GM12878 (cell line): ENCODE measurements at regions not wholly inside any gene's neighbourhood (a gene's known extent, or its start where the extent isn't known, plus 50 kb on each side); places are given as distances from the start of the nearest gene placed in this dataset.

ENCODE experiments used
- ATAC-seq: fragments of 200-7000 bp; cut with Tn5 transposase; 3 replicates; pipeline ENCODE4 v1.9.1; 2020; ENCODE audit warnings: mild to moderate bottlenecking, moderate library complexity
- BruUV-seq: library from RNA; stranded (reverse); fragments of 400-500 nt; replicated peaks from 2 replicates; lab custom pipeline; 2021; lab: Mats Ljungman, UMichigan
- CTCF ChIA-PET: fragments of 300-600 bp; sonication (Branson Sonifier 250); formaldehyde crosslinking; extraction: SDS; loops from one replicate; lab custom pipeline; 2021; ENCODE audit warnings: inconsistent platforms; lab: Yijun Ruan, JAX
- POLR2A ChIA-PET: fragments of 350-600 bp; formaldehyde crosslinking; extraction: SDS; loops from one replicate; lab custom pipeline; 2021; ENCODE audit warnings: inconsistent platforms; lab: Charles Lee
- RAD21 ChIA-PET: fragments of 300-600 bp; sonication (Branson Sonifier 250); formaldehyde crosslinking; loops from one replicate; lab custom pipeline; 2023; ENCODE audit warnings: antibody characterized with exemption; ENCODE audit not compliant: unreplicated experiment; lab: Charles Lee
- SMC1A ChIA-PET: fragments of 300-600 bp; sonication (Branson Sonifier 250); formaldehyde crosslinking; loops from one replicate; lab custom pipeline; 2023; ENCODE audit not compliant: unreplicated experiment, uncharacterized antibody; lab: Charles Lee
- DNase-seq: peaks from one replicate; pipeline ENCODE4 v3.0.0-alpha.2; 2011; ENCODE audit warnings: low read depth, low spot score
- FAIRE-seq: peaks from 3 replicates; lab custom pipeline; 2011; peaks lifted over from hg19 to GRCh38; lab: Jason Lieb, UNC
- H2AFZ ChIP-seq: 2 replicates; pipeline ENCODE4 v1.6.0; 2011; ENCODE audit warnings: low read depth, low read length, control low read depth; ENCODE audit not compliant: control insufficient read depth
- H3K27ac ChIP-seq: 2 replicates; pipeline ENCODE4 v1.5.1; 2011; ENCODE audit warnings: control low read depth; ENCODE audit not compliant: control insufficient read depth, insufficient read depth
- H3K27me3 ChIP-seq, 2 experiments: replicated peaks in 1 of 2; 2 replicates each; pipeline versions ENCODE4 v1.6.0 to v1.6.1; 2011; ENCODE audit warnings: low read length in 1 of 2; ENCODE audit not compliant: control insufficient read depth in 2 of 2, insufficient read depth in 2 of 2
- H3K36me3 ChIP-seq, 2 experiments: 2 replicates each; pipeline ENCODE4 v1.5.1; 2011; ENCODE audit warnings: low read length in 1 of 2; ENCODE audit not compliant: control insufficient read depth in 2 of 2, insufficient read depth in 2 of 2
- H3K4me1 ChIP-seq: 2 replicates; pipeline ENCODE4 v1.6.1; 2011; ENCODE audit warnings: mild to moderate bottlenecking, low read length, moderate library complexity, mixed read lengths; ENCODE audit not compliant: control insufficient read depth, insufficient read depth
- H3K4me2 ChIP-seq: 2 replicates; pipeline ENCODE4 v1.6.0; 2011; ENCODE audit warnings: control low read depth; ENCODE audit not compliant: control insufficient read depth, insufficient read depth
- H3K4me3 ChIP-seq: fragments of 200-600 bp; sonication (generic); 2 replicates; pipeline ENCODE4 v1.5.1; 2016
- H3K79me2 ChIP-seq: 2 replicates; pipeline ENCODE4 v1.6.0; 2011; ENCODE audit warnings: low read length; ENCODE audit not compliant: control insufficient read depth, insufficient read depth
- H3K9ac ChIP-seq: 2 replicates; pipeline ENCODE4 v1.8.0; 2011; ENCODE audit warnings: low read length, control low read depth, mixed read lengths; ENCODE audit not compliant: control insufficient read depth, insufficient read depth
- H3K9me3 ChIP-seq: replicated peaks from 3 replicates; pipeline ENCODE4 v1.5.1; 2011; ENCODE audit warnings: mild to moderate bottlenecking, low read length; ENCODE audit not compliant: control insufficient read depth, insufficient read depth
- H4K20me1 ChIP-seq: 2 replicates; pipeline ENCODE4 v1.6.0; 2011; ENCODE audit not compliant: control insufficient read depth, insufficient read depth
- RUNX3 ChIP-seq: IDR thresholded peaks from 2 replicates; pipeline ENCODE4 v1.6.1; 2012; ENCODE audit warnings: low read length, inconsistent platforms
- WGBS: methylation state at CpG from one replicate; pipeline ENCODE4 v1.1.6; 2016; ENCODE audit warnings: low lambda C conversion rate; ENCODE audit not compliant: insufficient replicate concordance, insufficient coverage; ENCODE audit errors: missing lambda C conversion rate; 5-methylcytosine and 5-hydroxymethylcytosine counted together
- in situ Hi-C: fragments of 300-500 bp; cut with MboI; formaldehyde crosslinking; loops from 9 replicates; pipeline ENCODE4 v1.14.3; 2018; ENCODE audit warnings: mixed read lengths
- intact Hi-C: fragments of 100-400 bp; cut with micrococcal nuclease; formaldehyde crosslinking; loops from one replicate; pipeline ENCODE4 v1.14.2; 2022; ENCODE audit not compliant: unreplicated experiment
- TF ChIP-seq, protein P1 (sequence below): IDR thresholded peaks from 2 replicates; pipeline ENCODE4 v1.6.1; 2012; ENCODE audit warnings: low read depth, low read length, improper control_type of control experiment
- TF ChIP-seq, protein P2 (sequence below), 3 experiments: IDR thresholded peaks in 2 of 3; conservative IDR thresholded peaks in 1 of 3; 2 replicates each; pipeline ENCODE4 v1.5.1; 2011; ENCODE audit warnings: low read depth in 3 of 3, low read length in 3 of 3, mild to moderate bottlenecking in 3 of 3, control low read depth in 2 of 3, moderate library complexity in 2 of 3, inconsistent platforms in 1 of 3, mixed read lengths in 1 of 3; ENCODE audit not compliant: control insufficient read depth in 2 of 3, insufficient read depth in 1 of 3; ENCODE audit errors: extremely low read depth in 1 of 3
- TF ChIP-seq, protein P3 (sequence below): fragments of 450-650 bp; conservative IDR thresholded peaks from 2 replicates; pipeline ENCODE4 v1.6.1; 2017; ENCODE audit warnings: mild to moderate bottlenecking, moderate library complexity
- TF ChIP-seq, protein P4 (sequence below): IDR thresholded peaks from 2 replicates; pipeline ENCODE4 v1.6.1; 2012; ENCODE audit warnings: improper control_type of control experiment, low read depth, low read length; ENCODE audit not compliant: insufficient replicate concordance

- TF ChIP-seq, protein P1, sequence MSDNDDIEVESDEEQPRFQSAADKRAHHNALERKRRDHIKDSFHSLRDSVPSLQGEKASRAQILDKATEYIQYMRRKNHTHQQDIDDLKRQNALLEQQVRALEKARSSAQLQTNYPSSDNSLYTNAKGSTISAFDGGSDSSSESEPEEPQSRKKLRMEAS, result no peak
Observed at GRCh38 chr12:132390287-132391076, 61.1 kb upstream of the GALNT9 start (continued).

GRCh38 chr12:132389526-132390286 is 60.3 kb upstream of the GALNT9 start:
- TF ChIP-seq, protein P2, sequence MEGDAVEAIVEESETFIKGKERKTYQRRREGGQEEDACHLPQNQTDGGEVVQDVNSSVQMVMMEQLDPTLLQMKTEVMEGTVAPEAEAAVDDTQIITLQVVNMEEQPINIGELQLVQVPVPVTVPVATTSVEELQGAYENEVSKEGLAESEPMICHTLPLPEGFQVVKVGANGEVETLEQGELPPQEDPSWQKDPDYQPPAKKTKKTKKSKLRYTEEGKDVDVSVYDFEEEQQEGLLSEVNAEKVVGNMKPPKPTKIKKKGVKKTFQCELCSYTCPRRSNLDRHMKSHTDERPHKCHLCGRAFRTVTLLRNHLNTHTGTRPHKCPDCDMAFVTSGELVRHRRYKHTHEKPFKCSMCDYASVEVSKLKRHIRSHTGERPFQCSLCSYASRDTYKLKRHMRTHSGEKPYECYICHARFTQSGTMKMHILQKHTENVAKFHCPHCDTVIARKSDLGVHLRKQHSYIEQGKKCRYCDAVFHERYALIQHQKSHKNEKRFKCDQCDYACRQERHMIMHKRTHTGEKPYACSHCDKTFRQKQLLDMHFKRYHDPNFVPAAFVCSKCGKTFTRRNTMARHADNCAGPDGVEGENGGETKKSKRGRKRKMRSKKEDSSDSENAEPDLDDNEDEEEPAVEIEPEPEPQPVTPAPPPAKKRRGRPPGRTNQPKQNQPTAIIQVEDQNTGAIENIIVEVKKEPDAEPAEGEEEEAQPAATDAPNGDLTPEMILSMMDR (IDR thresholded peaks at IDR 0.05 in 2 of 3, conservative IDR thresholded peaks at IDR 0.05 in 1 of 3; ENCODE audit: control insufficient read depth in 2 of 3, extremely low read depth in 1 of 3, insufficient read depth in 1 of 3, low read depth in 3 of 3, low read length in 3 of 3), result no peak
- TF ChIP-seq, protein P3, sequence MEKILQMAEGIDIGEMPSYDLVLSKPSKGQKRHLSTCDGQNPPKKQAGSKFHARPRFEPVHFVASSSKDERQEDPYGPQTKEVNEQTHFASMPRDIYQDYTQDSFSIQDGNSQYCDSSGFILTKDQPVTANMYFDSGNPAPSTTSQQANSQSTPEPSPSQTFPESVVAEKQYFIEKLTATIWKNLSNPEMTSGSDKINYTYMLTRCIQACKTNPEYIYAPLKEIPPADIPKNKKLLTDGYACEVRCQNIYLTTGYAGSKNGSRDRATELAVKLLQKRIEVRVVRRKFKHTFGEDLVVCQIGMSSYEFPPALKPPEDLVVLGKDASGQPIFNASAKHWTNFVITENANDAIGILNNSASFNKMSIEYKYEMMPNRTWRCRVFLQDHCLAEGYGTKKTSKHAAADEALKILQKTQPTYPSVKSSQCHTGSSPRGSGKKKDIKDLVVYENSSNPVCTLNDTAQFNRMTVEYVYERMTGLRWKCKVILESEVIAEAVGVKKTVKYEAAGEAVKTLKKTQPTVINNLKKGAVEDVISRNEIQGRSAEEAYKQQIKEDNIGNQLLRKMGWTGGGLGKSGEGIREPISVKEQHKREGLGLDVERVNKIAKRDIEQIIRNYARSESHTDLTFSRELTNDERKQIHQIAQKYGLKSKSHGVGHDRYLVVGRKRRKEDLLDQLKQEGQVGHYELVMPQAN, result no peak
- TF ChIP-seq, protein P4, sequence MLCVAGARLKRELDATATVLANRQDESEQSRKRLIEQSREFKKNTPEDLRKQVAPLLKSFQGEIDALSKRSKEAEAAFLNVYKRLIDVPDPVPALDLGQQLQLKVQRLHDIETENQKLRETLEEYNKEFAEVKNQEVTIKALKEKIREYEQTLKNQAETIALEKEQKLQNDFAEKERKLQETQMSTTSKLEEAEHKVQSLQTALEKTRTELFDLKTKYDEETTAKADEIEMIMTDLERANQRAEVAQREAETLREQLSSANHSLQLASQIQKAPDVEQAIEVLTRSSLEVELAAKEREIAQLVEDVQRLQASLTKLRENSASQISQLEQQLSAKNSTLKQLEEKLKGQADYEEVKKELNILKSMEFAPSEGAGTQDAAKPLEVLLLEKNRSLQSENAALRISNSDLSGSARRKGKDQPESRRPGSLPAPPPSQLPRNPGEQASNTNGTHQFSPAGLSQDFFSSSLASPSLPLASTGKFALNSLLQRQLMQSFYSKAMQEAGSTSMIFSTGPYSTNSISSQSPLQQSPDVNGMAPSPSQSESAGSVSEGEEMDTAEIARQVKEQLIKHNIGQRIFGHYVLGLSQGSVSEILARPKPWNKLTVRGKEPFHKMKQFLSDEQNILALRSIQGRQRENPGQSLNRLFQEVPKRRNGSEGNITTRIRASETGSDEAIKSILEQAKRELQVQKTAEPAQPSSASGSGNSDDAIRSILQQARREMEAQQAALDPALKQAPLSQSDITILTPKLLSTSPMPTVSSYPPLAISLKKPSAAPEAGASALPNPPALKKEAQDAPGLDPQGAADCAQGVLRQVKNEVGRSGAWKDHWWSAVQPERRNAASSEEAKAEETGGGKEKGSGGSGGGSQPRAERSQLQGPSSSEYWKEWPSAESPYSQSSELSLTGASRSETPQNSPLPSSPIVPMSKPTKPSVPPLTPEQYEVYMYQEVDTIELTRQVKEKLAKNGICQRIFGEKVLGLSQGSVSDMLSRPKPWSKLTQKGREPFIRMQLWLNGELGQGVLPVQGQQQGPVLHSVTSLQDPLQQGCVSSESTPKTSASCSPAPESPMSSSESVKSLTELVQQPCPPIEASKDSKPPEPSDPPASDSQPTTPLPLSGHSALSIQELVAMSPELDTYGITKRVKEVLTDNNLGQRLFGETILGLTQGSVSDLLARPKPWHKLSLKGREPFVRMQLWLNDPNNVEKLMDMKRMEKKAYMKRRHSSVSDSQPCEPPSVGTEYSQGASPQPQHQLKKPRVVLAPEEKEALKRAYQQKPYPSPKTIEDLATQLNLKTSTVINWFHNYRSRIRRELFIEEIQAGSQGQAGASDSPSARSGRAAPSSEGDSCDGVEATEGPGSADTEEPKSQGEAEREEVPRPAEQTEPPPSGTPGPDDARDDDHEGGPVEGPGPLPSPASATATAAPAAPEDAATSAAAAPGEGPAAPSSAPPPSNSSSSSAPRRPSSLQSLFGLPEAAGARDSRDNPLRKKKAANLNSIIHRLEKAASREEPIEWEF, result no peak
- TF ChIP-seq RUNX3, result no peak
- no peak overlapping the region for H3K4me2 ChIP-seq
- H3K4me3 ChIP-seq, result no peak overlapping the region
- no peak for FAIRE-seq
- H3K79me2 ChIP-seq, result no peaks in the 10 kb centered on the region
- no peak overlapping the region for H3K9ac ChIP-seq
- H3K27ac ChIP-seq, result no peak overlapping the region
- H4K20me1 ChIP-seq, result no peaks in the 10 kb centered on the region
- ChIA-PET POLR2A (no interaction called here), CTCF (no interaction called here), RAD21 (no interaction called here), SMC1A (no interaction called here)
- no peaks in the 10 kb centered on the region for H3K36me3 ChIP-seq
- intact Hi-C loops (no loop called here), in situ Hi-C loops (no loop called here)
- H3K27me3 ChIP-seq, result peaks cover 0 to 1% of the 10 kb centered on the region in 2 experiments; a peak in 3 of 4 replicates
- no peaks in the 10 kb centered on the region for H3K9me3 ChIP-seq
- H2AFZ ChIP-seq, result no peak overlapping the region
- 34% methylated on average over 16 of the region's 21 CpGs for WGBS
- DNase-seq, result no peak
- no peaks in the 10 kb centered on the region for H3K4me1 ChIP-seq
- no peak for ATAC-seq
- no TSS peak for BruUV-seq
